Posterior cingulate gyrus (tissue), 11 donors: ENCODE measurements at regions not wholly inside any gene's neighbourhood (a gene's known extent, or its start where the extent isn't known, plus 50 kb on each side); places are given as distances from the start of the nearest gene placed in this dataset.
A peak's percentile ranks its signal among the peaks of the same experiment; 100 is the strongest.

Experiments
- DNase-seq, 10 donors: peaks; one replicate each; pipeline versions ENCODE4 v3.0.0 to v3.0.0-alpha.2; 2020 to 2021; ENCODE audit warnings: mixed read lengths in 3 of 10
- intact Hi-C: fragments of 100-400 bp; cut with DNase I; formaldehyde crosslinking; loops from one replicate; pipeline ENCODE4 v1.15.1; 2023

DNA sequence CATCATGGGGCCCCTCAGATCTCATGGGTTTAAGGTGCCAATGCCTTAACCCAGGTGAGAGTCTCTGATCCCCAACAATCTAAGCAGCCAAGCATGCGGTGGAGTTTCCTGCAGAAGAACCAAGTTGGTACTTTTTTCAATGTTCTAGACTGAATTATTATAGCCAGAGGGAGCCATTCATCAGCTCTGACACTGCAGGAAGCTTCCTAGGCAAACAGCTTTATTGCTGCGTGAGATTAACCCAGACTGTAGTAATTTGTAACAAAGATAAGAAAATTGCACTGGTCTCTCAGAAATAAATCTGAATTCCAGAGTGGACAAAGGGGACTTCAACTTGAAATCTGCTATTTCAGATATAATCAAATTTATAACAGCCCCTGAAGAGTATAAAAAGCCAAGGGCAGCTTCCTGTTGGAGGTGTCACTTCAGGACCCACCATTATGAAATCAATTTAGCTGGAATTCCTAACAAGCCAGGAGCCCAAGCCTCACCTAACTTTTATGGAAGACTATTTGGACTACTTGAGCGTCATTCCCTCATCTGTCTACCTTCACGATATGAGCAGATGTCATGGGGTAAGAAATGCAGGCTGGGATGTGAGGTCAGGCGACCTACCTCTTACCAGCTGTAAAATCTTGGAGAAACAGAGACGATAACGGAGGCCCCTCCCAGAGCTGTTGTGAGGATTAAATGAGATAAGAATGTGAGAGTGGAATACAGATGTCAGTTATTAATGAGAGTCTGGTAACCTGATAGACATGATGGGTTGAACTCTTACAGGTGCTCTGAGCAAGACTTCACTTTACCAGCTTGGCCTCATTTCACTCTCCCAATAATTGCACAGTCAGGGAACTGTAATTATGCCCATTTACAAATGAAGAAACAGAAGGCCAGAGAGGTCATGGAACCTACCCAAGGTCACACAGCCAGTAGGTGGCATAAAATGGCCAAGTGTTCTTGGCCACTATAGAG, 135.1 kb downstream of the RRAGC start:
- peak in 1 of 10 donors; percentile 2 for DNase-seq
- intact Hi-C loops: loop anchor here (10.0 kb wide), 1 partner anchor 110 kb away; no protein-coding TSS in a partner anchor

DNA sequence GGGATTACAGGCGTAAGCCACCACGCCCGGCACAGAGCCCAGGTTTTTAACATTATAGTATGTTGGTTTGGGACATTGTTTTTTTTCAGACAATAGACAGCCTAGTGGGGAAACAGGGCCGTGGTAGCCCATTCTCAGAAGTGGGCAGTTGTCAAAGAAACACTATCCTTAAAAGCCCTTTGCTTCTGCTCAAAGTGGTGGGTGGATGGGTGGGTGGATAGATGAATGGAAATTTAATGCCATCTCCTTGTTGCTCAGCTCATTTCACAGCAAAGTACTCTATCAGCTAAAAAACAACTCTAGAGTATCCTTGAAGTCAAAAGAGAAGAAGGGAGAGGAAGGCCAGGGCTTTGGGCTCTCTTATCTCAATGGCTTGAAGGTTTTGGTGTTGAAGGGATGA, 137.8 kb downstream of the RRAGC start:
- DNase-seq: peak in 1 of 10 donors; percentile 51
- intact Hi-C loops: loop anchor here (10.0 kb wide), 1 partner anchor 107 kb away; no protein-coding TSS in a partner anchor

DNA sequence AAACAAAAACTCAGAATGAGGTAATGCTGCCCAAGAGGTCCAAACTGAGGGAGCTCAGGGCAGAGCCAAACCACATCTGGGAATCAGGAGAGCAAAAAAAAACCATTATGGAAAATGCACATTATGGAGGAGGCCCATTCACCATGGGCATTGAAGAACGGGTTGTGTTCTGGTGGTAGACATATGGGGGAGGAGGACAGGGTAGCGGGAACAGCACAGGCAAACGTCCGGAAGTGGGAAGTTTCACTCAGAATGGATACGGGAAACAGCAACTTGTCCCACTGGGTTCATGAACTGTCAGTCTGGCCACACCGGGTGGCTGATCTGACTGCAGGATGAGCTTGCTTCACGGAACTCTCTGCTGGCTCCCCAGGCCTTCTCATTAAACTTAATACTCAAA, 139.7 kb downstream of the RRAGC start:
- intact Hi-C loops: loop anchor here (10.0 kb wide), 1 partner anchor 105 kb away; no protein-coding TSS in a partner anchor
- DNase-seq: peak in 1 of 10 donors; percentile 30

DNA sequence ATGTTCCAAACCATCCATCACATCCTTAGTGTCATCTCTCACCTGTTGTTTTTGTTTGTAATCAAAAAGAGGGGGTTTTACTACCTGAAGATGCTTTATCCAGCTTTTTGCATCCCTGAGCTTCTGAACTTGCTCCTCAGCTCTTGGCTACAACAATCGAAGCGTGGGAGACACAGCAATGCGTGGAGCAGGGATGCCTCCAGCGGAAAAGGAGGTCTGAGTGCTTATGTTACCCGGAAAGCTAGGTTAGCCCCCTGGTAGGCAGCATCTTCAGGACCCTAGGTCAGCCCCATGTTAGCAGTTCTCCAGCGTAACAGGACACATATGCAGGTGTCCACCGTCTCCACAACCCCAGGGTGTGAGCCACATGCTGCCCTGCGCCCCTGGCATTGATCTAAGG, 141.5 kb downstream of the RRAGC start:
- peak in 3 of 10 donors; percentile 17 to 88 (median 83) for DNase-seq
- intact Hi-C loops: no loop called here

DNA sequence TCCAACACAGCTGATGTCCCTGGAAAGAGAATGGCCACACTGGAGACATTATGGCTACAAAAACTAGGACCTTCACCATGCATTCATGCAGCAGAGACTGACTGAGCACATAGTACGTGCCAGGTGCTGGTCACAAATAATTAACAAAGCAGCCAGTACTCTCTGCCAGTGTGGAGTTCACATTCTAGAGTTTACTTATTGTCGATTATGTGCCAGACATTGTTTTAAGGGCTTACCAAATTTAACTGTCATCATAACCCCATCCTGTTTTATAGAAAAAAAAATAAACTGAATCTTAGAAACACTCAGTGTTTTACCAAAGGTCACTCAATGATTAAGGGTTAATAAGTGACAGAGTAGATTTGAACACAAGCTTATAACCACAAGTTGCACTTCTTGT, 143.3 kb downstream of the RRAGC start:
- intact Hi-C loops: no loop called here
- peak in 1 of 10 donors; percentile 8 for DNase-seq

GRCh38 chr1:38715415-38715814, 144.2 kb downstream of the RRAGC start:
- DNase-seq: peak in 1 of 10 donors; percentile 30
- intact Hi-C loops: no loop called here

- intact Hi-C loops: no loop called here
- no peak for DNase-seq
Observed at GRCh38 chr1:38712046-38712445, 147.5 kb downstream of the RRAGC start.

- peak in 1 of 10 donors; percentile 66 for DNase-seq
- intact Hi-C loops: no loop called here
Observed at GRCh38 chr1:38708701-38709258, 150.8 kb downstream of the RRAGC start.

- intact Hi-C loops: no loop called here
- DNase-seq: no peak
Observed at GRCh38 chr1:38701088-38701487, 158.5 kb downstream of the RRAGC start.

GRCh38 chr1:38700077-38700470, 159.5 kb downstream of the RRAGC start:
- intact Hi-C loops: no loop called here
- DNase-seq: no peak

DNA sequence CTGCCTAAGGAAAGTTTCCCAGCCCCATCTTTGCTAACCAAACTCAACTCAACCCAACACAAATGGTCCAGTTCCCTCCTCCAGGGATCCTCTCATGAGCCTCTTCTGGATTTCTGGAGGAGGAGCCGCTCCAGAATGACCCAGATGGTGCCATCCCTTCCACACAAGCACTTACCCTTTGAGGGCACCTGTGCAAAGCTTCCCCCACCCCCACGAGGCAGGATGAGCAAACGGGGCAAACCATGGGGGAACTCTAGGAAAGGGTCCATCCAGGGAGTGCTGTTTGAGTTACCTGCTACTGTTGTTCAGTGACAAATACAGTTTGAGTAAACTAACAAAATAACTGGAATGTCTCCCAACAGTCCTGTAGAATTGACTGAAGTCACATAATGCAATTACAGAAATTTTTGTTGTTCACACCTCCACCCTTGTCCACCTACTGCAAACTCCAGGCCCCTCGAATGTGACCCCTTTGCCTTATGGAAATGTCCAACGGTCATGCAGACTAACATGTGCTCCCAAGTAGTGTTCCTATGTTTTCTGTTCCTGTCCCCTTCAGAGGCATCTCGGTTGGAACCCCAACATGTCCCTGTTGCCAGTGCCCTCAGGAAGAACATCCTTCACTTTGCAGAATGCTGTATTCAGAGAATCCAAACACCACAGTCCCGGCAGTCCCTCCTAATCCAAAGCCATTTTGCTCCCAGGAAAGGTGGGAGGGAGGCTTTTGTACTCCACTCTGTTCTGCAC, 160.1 kb downstream of the RRAGC start:
- intact Hi-C loops: no loop called here

GRCh38 chr1:38697387-38697786, 162.2 kb downstream of the RRAGC start:
- no peak for DNase-seq
- intact Hi-C loops: no loop called here

More for the DNA sequence above, 160.1 kb downstream of the RRAGC start:
- no peak for DNase-seq

- intact Hi-C loops: no loop called here
- no peak for DNase-seq
Observed at GRCh38 chr1:38696371-38696770, 163.2 kb downstream of the RRAGC start.

DNA sequence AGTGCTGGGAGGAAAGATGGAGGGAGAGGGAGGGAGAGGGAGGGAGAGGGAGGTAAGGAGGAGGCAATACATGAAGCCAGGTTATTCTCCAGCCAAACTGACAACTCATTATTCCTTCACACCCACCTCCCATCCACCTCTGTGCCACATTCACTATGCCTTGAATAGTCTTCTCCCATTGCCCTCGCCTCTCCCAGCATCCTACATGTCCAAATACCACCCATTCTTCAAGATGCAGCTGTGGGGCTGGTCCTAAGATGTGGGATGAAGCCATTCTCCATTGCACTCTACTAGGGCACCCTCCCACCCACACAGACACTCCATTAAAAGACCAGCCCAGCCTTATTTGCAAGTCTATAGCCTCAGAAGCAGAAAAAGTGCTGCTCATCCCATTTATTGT, 165.8 kb downstream of the RRAGC start:
- intact Hi-C loops: no loop called here
- DNase-seq: no peak

DNA sequence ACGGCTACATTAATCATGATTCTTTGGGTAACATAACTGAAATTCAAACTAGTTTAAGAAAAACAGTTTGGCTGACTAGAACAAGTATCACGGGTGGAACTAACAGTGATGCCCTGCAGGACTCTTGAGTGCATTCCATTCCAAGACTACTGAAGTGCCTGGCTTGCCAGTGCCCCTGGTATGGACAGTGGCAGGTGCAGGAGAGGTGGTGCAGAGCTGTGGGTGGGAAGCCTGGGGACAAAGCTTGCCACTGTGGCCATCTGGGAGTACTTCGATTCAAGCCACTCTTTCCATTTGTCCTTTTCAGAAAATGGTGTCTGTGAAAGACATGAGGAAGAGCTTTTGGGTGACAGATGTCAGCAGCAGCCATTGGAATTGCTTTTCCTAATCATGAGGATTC, 166.5 kb downstream of the RRAGC start:
- no peak for DNase-seq
- intact Hi-C loops: no loop called here

DNA sequence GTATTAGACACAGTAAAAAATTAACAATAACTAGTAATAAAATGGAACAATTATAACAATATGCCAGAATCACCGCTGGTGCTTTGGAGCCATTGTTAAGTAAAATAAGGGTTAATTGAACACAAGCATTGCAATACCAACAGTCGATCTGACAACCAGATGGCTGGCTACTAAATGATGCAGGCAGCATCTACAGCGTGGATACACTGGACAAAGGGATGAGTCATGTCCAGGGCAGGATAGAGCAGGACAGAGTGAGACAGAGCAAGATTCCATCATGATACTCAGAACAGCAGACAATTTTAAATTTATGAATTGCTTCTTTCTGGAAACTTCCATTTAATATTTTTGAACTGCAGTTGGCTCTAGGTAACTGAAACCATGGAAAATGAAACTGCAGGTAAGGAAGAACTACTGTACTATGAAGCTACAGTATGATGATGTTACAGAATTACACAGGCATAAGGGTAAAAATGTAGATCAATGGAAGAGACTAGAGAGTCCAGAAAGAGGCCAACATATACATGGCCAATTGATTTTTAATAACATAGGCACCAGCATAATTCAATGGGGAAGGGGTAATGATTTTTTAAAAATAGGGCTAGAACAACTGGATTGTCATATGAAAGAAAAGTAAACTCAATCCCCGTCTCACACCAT, 168.7 kb downstream of the RRAGC start:
- DNase-seq: no peak
- intact Hi-C loops: no loop called here

- DNase-seq: no peak
- intact Hi-C loops: no loop called here
Observed at GRCh38 chr1:38686927-38687255, 172.7 kb downstream of the RRAGC start.

- no peak for DNase-seq
- intact Hi-C loops: no loop called here
Observed at GRCh38 chr1:38686167-38686926, 173.2 kb downstream of the RRAGC start.

- DNase-seq: no peak
- intact Hi-C loops: no loop called here
Observed at GRCh38 chr1:38685388-38685787, 174.2 kb downstream of the RRAGC start.
